Transverse colon (tissue), 4 donors: ENCODE measurements at regions not wholly inside any gene's neighbourhood (a gene's known extent, or its start where the extent isn't known, plus 50 kb on each side); places are given as distances from the start of the nearest gene placed in this dataset.

Source experiments
- DNase-seq: peaks from one replicate; pipeline ENCODE4 v3.0.0-alpha.2; 2019
- H3K27ac ChIP-seq, 4 donors: fragments of 200-600 bp; sonication (generic); 2 replicates each; pipeline ENCODE4 v1.5.1; 2016 to 2018; ENCODE audit warnings: inconsistent platforms in 4 of 4
- H3K27me3 ChIP-seq: fragments of 200-600 bp; sonication (generic); 2 replicates; pipeline ENCODE4 v1.5.1; 2017; ENCODE audit warnings: inconsistent platforms
- H3K36me3 ChIP-seq, 4 donors: fragments of 200-600 bp; sonication (generic); 2 replicates each; pipeline ENCODE4 v1.5.1; 2017 to 2019; ENCODE audit warnings: inconsistent platforms in 4 of 4
- H3K4me1 ChIP-seq, 4 donors: fragments of 200-600 bp; sonication (generic); 2 replicates each; pipeline ENCODE4 v1.5.1; 2017 to 2020; ENCODE audit warnings: inconsistent platforms in 4 of 4
- H3K4me3 ChIP-seq, 4 donors: fragments of 200-600 bp; sonication (generic); 1 replicate in 1 of 4; 2 replicates in 3 of 4; pipeline versions ENCODE4 v1.5.1 to v1.6.1; 2017 to 2019; ENCODE audit warnings: inconsistent platforms in 4 of 4
- H3K9me3 ChIP-seq, 2 donors: fragments of 200-600 bp; sonication (generic); 2 replicates each; pipeline ENCODE4 v1.5.1; 2017 to 2019; ENCODE audit warnings: inconsistent platforms in 2 of 2
- CTCF ChIP-seq, 5 experiments: fragments of 200-600 bp in 3 of 5; fragments of 450-650 bp in 2 of 5; sonication (generic) in 3 of 5; IDR thresholded peaks; 1 replicate in 2 of 5; 2 replicates in 3 of 5; pipeline ENCODE4 v1.5.1; 2016 to 2017; ENCODE audit warnings: antibody characterized with exemption in 5 of 5, inconsistent platforms in 3 of 5, mild to moderate bottlenecking in 2 of 5, moderate library complexity in 1 of 5
- EP300 ChIP-seq: sonication (generic); formaldehyde crosslinking; IDR thresholded peaks from one replicate; pipeline ENCODE4 v1.6.1; 2017; ENCODE audit warnings: antibody characterized with exemption, low read depth
- POLR2A ChIP-seq: fragments of 450-650 bp; IDR thresholded peaks from one replicate; pipeline ENCODE4 v1.6.1; 2016; ENCODE audit warnings: antibody characterized with exemption, mild to moderate bottlenecking, moderate library complexity
- POLR2AphosphoS5 ChIP-seq, 3 donors: sonication (generic); formaldehyde crosslinking; IDR thresholded peaks; one replicate each; pipeline ENCODE4 v1.6.1; 2016; ENCODE audit warnings: antibody characterized with exemption in 3 of 3
- WGBS, 2 donors: methylation state at CpG; one replicate each; pipeline ENCODE4 v1.1.5; 2018; ENCODE audit warnings: low coverage in 1 of 2; 5-methylcytosine and 5-hydroxymethylcytosine counted together
- in situ Hi-C, 4 donors: fragments of 200-750 bp; cut with MboI; loops; one replicate each; pipeline versions ENCODE4 v1.15.0 to v1.15.1; 2017; ENCODE audit warnings: low sequenced_read_pairs in 3 of 4, low pct_ligation_motif_present in 1 of 4, low pct_unique_long_range_greater_than_20kb in 1 of 4
- intact Hi-C: fragments of 100-400 bp; cut with DNase I; formaldehyde crosslinking; loops from one replicate; pipeline ENCODE4 v1.15.1; 2023; ENCODE audit warnings: low total_unique reads

GRCh38 chr22:48706934-48707762 is 1120.5 kb downstream of the BRD1 start:
- Histone ChIP-seq H3K27me3 (no peaks in the 10 kb centered on the region), H3K36me3 (no peaks in the 10 kb centered on the region), H3K4me3 (no peak overlapping the region), H3K27ac (no peak overlapping the region), H3K4me1 (no peaks in the 10 kb centered on the region), H3K9me3 (no peaks in the 10 kb centered on the region)
- WGBS, 2 donors: 60 to 75% methylated on average over 1 to 14 of the region's 15 CpGs
- TF ChIP-seq POLR2AphosphoS5 (IDR thresholded peaks at IDR 0.05) (no peak), POLR2A (no peak), EP300 (no peak), CTCF (IDR thresholded peaks at IDR 0.05) (no peak)
- no peak for DNase-seq
- intact Hi-C loops (no loop called here), in situ Hi-C loops (no loop called here)

- Histone ChIP-seq H3K27me3 (no peaks in the 10 kb centered on the region), H3K9me3 (no peaks in the 10 kb centered on the region), H3K4me3 (no peak overlapping the region), H3K4me1 (no peaks in the 10 kb centered on the region), H3K36me3 (no peaks in the 10 kb centered on the region), H3K27ac (no peak overlapping the region)
- intact Hi-C loops: no loop called here
- TF ChIP-seq POLR2A (no peak), CTCF (IDR thresholded peaks at IDR 0.05) (no peak), POLR2AphosphoS5 (IDR thresholded peaks at IDR 0.05) (no peak), EP300 (no peak)
- in situ Hi-C loops: no loop called here
- WGBS, 2 donors: 78 to 83% methylated on average over 9 to 16 of the region's 16 CpGs
- no peak for DNase-seq
Measured at GRCh38 chr22:48705917-48706605, 1121.6 kb downstream of the BRD1 start.

GRCh38 chr22:48705159-48705916 is 1122.3 kb downstream of the BRD1 start:
- TF ChIP-seq POLR2AphosphoS5 (IDR thresholded peaks at IDR 0.05) (no peak), EP300 (no peak), POLR2A (no peak), CTCF (IDR thresholded peaks at IDR 0.05) (no peak)
- 68 to 100% methylated on average over 1 to 18 of the region's 18 CpGs for WGBS, 2 donors
- Histone ChIP-seq H3K36me3 (no peaks in the 10 kb centered on the region), H3K4me1 (no peaks in the 10 kb centered on the region), H3K27me3 (no peaks in the 10 kb centered on the region), H3K27ac (no peak overlapping the region), H3K4me3 (no peak overlapping the region), H3K9me3 (no peaks in the 10 kb centered on the region)
- in situ Hi-C loops (no loop called here), intact Hi-C loops (no loop called here)
- no peak for DNase-seq

GRCh38 chr22:48704335-48704734 is 1123.3 kb downstream of the BRD1 start:
- no peaks in the 10 kb centered on the region for H3K4me1 ChIP-seq
- in situ Hi-C loops (no loop called here), intact Hi-C loops (no loop called here)

More at GRCh38 chr22:48704335-48704734, 1123.3 kb downstream of the BRD1 start:
- no peak for TF ChIP-seq CTCF (IDR thresholded peaks at IDR 0.05)
- no peak for TF ChIP-seq EP300
- no peak for TF ChIP-seq POLR2AphosphoS5 (IDR thresholded peaks at IDR 0.05)
- no peak for TF ChIP-seq POLR2A
- 40 to 72% methylated on average over 1 to 13 of the region's 13 CpGs for WGBS, 2 donors
- Histone ChIP-seq H3K36me3 (no peaks in the 10 kb centered on the region), H3K27ac (no peak overlapping the region), H3K27me3 (no peaks in the 10 kb centered on the region), H3K9me3 (no peaks in the 10 kb centered on the region), H3K4me3 (no peak overlapping the region)
- DNase-seq: no peak
